Spleen (tissue), 11 donors: ENCODE measurements at regions not wholly inside any gene's neighbourhood (a gene's known extent, or its start where the extent isn't known, plus 50 kb on each side); places are given as distances from the start of the nearest gene placed in this dataset.

Experiments used
- DNase-seq: peaks from one replicate; pipeline ENCODE4 v3.0.0-alpha.2; 2020
- H3K27ac ChIP-seq, 8 donors: fragments of 200-600 bp; sonication (generic) in 7 of 8; 1 replicate in 4 of 8; 2 replicates in 4 of 8; pipeline versions ENCODE4 v1.5.0 to v1.8.0; 2016 to 2021; ENCODE audit warnings: inconsistent platforms in 4 of 8, mild to moderate bottlenecking in 4 of 8, moderate library complexity in 1 of 8
- H3K27me3 ChIP-seq, 7 donors: fragments of 200-600 bp; sonication (generic) in 6 of 7; replicated peaks in 1 of 7; 1 replicate in 4 of 7; 2 replicates in 3 of 7; pipeline versions ENCODE4 v1.5.0 to v1.8.0; 2016 to 2021; ENCODE audit warnings: inconsistent platforms in 3 of 7, mild to moderate bottlenecking in 1 of 7
- H3K36me3 ChIP-seq, 6 donors: fragments of 200-600 bp; sonication (generic) in 5 of 6; 1 replicate in 4 of 6; 2 replicates in 2 of 6; pipeline versions ENCODE4 v1.5.0 to v1.8.0; 2016 to 2021; ENCODE audit warnings: inconsistent platforms in 2 of 6
- H3K4me1 ChIP-seq, 6 donors: fragments of 200-600 bp; sonication (generic) in 5 of 6; 1 replicate in 3 of 6; 2 replicates in 3 of 6; pipeline versions ENCODE4 v1.5.0 to v1.8.0; 2016 to 2021; ENCODE audit warnings: inconsistent platforms in 3 of 6
- H3K4me3 ChIP-seq, 8 donors: fragments of 200-600 bp; sonication (generic) in 7 of 8; 1 replicate in 4 of 8; 2 replicates in 4 of 8; pipeline versions ENCODE4 v1.5.0 to v1.8.0; 2016 to 2021; ENCODE audit warnings: inconsistent platforms in 4 of 8, mild to moderate bottlenecking in 4 of 8, moderate library complexity in 2 of 8
- H3K9me3 ChIP-seq, 8 donors: fragments of 200-600 bp; sonication (generic) in 7 of 8; 1 replicate in 4 of 8; 2 replicates in 4 of 8; pipeline versions ENCODE4 v1.5.0 to v1.8.0; 2016 to 2021; ENCODE audit warnings: inconsistent platforms in 4 of 8
- CTCF ChIP-seq, 11 experiments: fragments of 200-600 bp in 7 of 11; fragments of 450-650 bp in 4 of 11; sonication (generic) in 4 of 11; IDR thresholded peaks in 8 of 11; conservative IDR thresholded peaks in 3 of 11; 1 replicate in 7 of 11; 2 replicates in 4 of 11; pipeline versions ENCODE4 v1.4.0 to v1.8.0; 2016 to 2021; ENCODE audit warnings: antibody characterized with exemption in 11 of 11, inconsistent platforms in 4 of 11, mild to moderate bottlenecking in 1 of 11
- POLR2A ChIP-seq, 3 donors: fragments of 450-650 bp; IDR thresholded peaks; one replicate each; pipeline ENCODE4 v1.5.1; 2017; ENCODE audit warnings: antibody characterized with exemption in 3 of 3, mild to moderate bottlenecking in 1 of 3
- POLR2AphosphoS5 ChIP-seq, 3 donors: sonication (generic); formaldehyde crosslinking; IDR thresholded peaks; one replicate each; pipeline ENCODE4 v1.5.1; 2017; ENCODE audit warnings: antibody characterized with exemption in 3 of 3
- WGBS, 5 donors: extraction: QIAGEN DNeasy Blood & Tissue Kit in 3 of 5; methylation state at CpG; one replicate each; pipeline versions ENCODE4 v1.1.5 to v1.1.7; 2013 to 2018; 5-methylcytosine and 5-hydroxymethylcytosine counted together
- intact Hi-C: fragments of 100-400 bp; cut with DNase I; formaldehyde crosslinking; loops from one replicate; pipeline ENCODE4 v1.15.0; 2023; ENCODE audit warnings: low total_unique reads
- donor health status: healthy with polysubstance abuse.
- donor health status: DM: no; HTN: no; CAD: no; lungs with moderate emphysema.
- donor health status: DM: no; HTN: no; CAD: no.
- donor health status: Bipolar disorder and iron deficiency.
- donor health status: healthy.
- donor health status: DM: no; HTN: no; CAD: no.
- donor health status: DM: yes; HTN: yes; CAD: no.

GRCh38 chr9:118148990-118149389 lies 444.8 kb downstream of the TLR4 start:
- Histone ChIP-seq H3K4me3 (no peak overlapping the region), H3K36me3 (no peaks in the 10 kb centered on the region), H3K27me3 (no peaks in the 10 kb centered on the region), H3K9me3 (no peaks in the 10 kb centered on the region), H3K27ac (no peak overlapping the region), H3K4me1 (no peaks in the 10 kb centered on the region)
- intact Hi-C loops, result no loop called here
- DNase-seq, result no peak
- TF ChIP-seq POLR2AphosphoS5 (IDR thresholded peaks at IDR 0.05), result no peak
- WGBS, 5 donors, result 77 to 94% (median 86%) methylated on average over 1 of the region's 1 CpG

GRCh38 chr9:118156846-118157245 lies 452.6 kb downstream of the TLR4 start:
- WGBS, 5 donors, result 73 to 84% (median 79%) methylated on average over 6 of the region's 6 CpGs
- no peak for DNase-seq
- Histone ChIP-seq H3K4me1 (no peaks in the 10 kb centered on the region), H3K27me3 (no peaks in the 10 kb centered on the region), H3K4me3 (no peak overlapping the region), H3K9me3 (no peaks in the 10 kb centered on the region), H3K36me3 (no peaks in the 10 kb centered on the region), H3K27ac (no peak overlapping the region)
- TF ChIP-seq CTCF (IDR thresholded peaks at IDR 0.05 in 8 of 11, conservative IDR thresholded peaks at IDR 0.05 in 3 of 11), result no peak
- TF ChIP-seq POLR2AphosphoS5 (IDR thresholded peaks at IDR 0.05), result no peak
- no peak for TF ChIP-seq POLR2A (IDR thresholded peaks at IDR 0.05)
- intact Hi-C loops, result no loop called here

GRCh38 chr9:118162716-118163115 lies 458.5 kb downstream of the TLR4 start:
- H3K9me3 ChIP-seq, result no peaks in the 10 kb centered on the region
- H3K4me1 ChIP-seq, result no peaks in the 10 kb centered on the region
- no peaks in the 10 kb centered on the region for H3K27me3 ChIP-seq
- intact Hi-C loops, result no loop called here
- H3K36me3 ChIP-seq, result no peaks in the 10 kb centered on the region
- H3K27ac ChIP-seq, result no peak overlapping the region
- no peak overlapping the region for H3K4me3 ChIP-seq
- no peak for DNase-seq
- 80 to 92% (median 91%) methylated on average over 3 of the region's 3 CpGs for whole genome bisulfite sequencing, 5 donors
- TF ChIP-seq CTCF (IDR thresholded peaks at IDR 0.05 in 8 of 11, conservative IDR thresholded peaks at IDR 0.05 in 3 of 11), result no peak
- TF ChIP-seq POLR2AphosphoS5 (IDR thresholded peaks at IDR 0.05), result no peak
- no peak for TF ChIP-seq POLR2A (IDR thresholded peaks at IDR 0.05)

GRCh38 chr9:118163751-118164150 lies 459.5 kb downstream of the TLR4 start:
- Histone ChIP-seq H3K27me3 (no peaks in the 10 kb centered on the region), H3K4me3 (no peak overlapping the region), H3K36me3 (no peaks in the 10 kb centered on the region), H3K27ac (no peak overlapping the region), H3K9me3 (no peaks in the 10 kb centered on the region), H3K4me1 (no peaks in the 10 kb centered on the region)
- DNase-seq, result no peak
- 75 to 88% (median 82%) methylated on average over 2 of the region's 2 CpGs for WGBS, 5 donors
- intact Hi-C loops, result no loop called here
- TF ChIP-seq POLR2A (IDR thresholded peaks at IDR 0.05) (no peak), POLR2AphosphoS5 (IDR thresholded peaks at IDR 0.05) (no peak), CTCF (IDR thresholded peaks at IDR 0.05 in 8 of 11, conservative IDR thresholded peaks at IDR 0.05 in 3 of 11) (no peak)

- no peaks in the 10 kb centered on the region for H3K36me3 ChIP-seq
- no peaks in the 10 kb centered on the region for H3K4me1 ChIP-seq
- WGBS, 5 donors, result 85 to 95% (median 89%) methylated on average over 1 of the region's 1 CpG
- TF ChIP-seq CTCF (IDR thresholded peaks at IDR 0.05 in 8 of 11, conservative IDR thresholded peaks at IDR 0.05 in 3 of 11) (no peak), POLR2A (IDR thresholded peaks at IDR 0.05) (no peak), POLR2AphosphoS5 (IDR thresholded peaks at IDR 0.05) (no peak)
- intact Hi-C loops, result no loop called here
- no peaks in the 10 kb centered on the region for H3K27me3 ChIP-seq
- no peak for DNase-seq
- H3K4me3 ChIP-seq, result no peak overlapping the region
- no peak overlapping the region for H3K27ac ChIP-seq
- no peaks in the 10 kb centered on the region for H3K9me3 ChIP-seq
Observed at GRCh38 chr9:118165451-118165850, 461.2 kb downstream of the TLR4 start.
